GM06990 (cell line): ENCODE measurements at regions not wholly inside any gene's neighbourhood (a gene's known extent, or its start where the extent isn't known, plus 50 kb on each side); places are given as distances from the start of the nearest gene placed in this dataset.

Experiments used
- DNase-seq: peaks from one replicate; pipeline ENCODE4 v3.0.0-alpha.2; 2011; ENCODE audit not compliant: insufficient read length; ENCODE audit errors: extremely low read depth
- H3K27me3 ChIP-seq: replicated peaks from 2 replicates; pipeline ENCODE4 v1.6.0; 2011; ENCODE audit warnings: low read length; ENCODE audit not compliant: control insufficient read depth, insufficient read depth
- H3K36me3 ChIP-seq: 2 replicates; pipeline ENCODE4 v1.5.1; 2011; ENCODE audit warnings: low read length; ENCODE audit not compliant: control insufficient read depth, insufficient read depth
- H3K4me3 ChIP-seq: replicated peaks from 2 replicates; pipeline ENCODE4 v1.5.1; 2011; ENCODE audit warnings: low read depth, mild to moderate bottlenecking, control low read depth, low read length
- CTCF ChIP-seq: IDR thresholded peaks from 2 replicates; pipeline ENCODE4 v1.5.1; 2011; ENCODE audit warnings: low read length, control low read depth, mild to moderate bottlenecking, inconsistent platforms; ENCODE audit not compliant: insufficient read depth, poor library complexity, severe bottlenecking

- H3K36me3 ChIP-seq = no peaks in the 10 kb centered on the region
- DNase-seq = no peak
- no peak overlapping the region for H3K4me3 ChIP-seq
- no peaks in the 10 kb centered on the region for H3K27me3 ChIP-seq
- no peak for TF ChIP-seq CTCF
Measured at GRCh38 chr16:24478401-24478800, 61.0 kb upstream of the RBBP6 start.

GRCh38 chr16:24482681-24483202 is 56.6 kb upstream of the RBBP6 start:
- no peaks in the 10 kb centered on the region for H3K27me3 ChIP-seq
- no peak overlapping the region for H3K4me3 ChIP-seq
- no peak for DNase-seq
- H3K36me3 ChIP-seq = no peaks in the 10 kb centered on the region
- no peak for TF ChIP-seq CTCF

- TF ChIP-seq CTCF = no peak
- no peak overlapping the region for H3K4me3 ChIP-seq
- no peaks in the 10 kb centered on the region for H3K36me3 ChIP-seq
- H3K27me3 ChIP-seq = no peaks in the 10 kb centered on the region
- no peak for DNase-seq
Measured at GRCh38 chr16:24488045-24488444, 51.3 kb upstream of the RBBP6 start.
